RKO (cell line): ENCODE measurements at regions not wholly inside any gene's neighbourhood (a gene's known extent, or its start where the extent isn't known, plus 50 kb on each side); places are given as distances from the start of the nearest gene placed in this dataset.

Source experiments
- DNase-seq: peaks from one replicate; pipeline ENCODE4 v3.0.0-alpha.2; 2016; ENCODE audit warnings: low spot score

DNA sequence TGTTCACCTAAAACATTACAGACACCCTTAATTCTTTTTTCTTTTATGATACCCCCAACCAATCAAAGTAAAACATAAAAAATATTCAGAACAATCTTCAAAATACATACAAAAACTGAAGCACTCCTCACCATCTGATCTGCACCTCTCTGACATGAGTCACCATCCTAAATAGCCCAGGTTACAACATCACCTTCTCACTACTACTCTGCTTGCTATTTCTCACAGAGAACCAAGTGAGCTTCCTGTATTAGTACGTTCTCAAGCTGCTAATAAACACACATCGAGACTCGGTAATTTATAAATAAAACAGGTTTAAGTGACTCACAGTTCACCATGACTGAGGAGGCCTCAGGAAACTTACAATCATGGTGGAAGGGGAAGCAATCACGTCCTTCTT, 183.5 kb downstream of the CBLN2 start:
- DNase-seq = no peak

DNA sequence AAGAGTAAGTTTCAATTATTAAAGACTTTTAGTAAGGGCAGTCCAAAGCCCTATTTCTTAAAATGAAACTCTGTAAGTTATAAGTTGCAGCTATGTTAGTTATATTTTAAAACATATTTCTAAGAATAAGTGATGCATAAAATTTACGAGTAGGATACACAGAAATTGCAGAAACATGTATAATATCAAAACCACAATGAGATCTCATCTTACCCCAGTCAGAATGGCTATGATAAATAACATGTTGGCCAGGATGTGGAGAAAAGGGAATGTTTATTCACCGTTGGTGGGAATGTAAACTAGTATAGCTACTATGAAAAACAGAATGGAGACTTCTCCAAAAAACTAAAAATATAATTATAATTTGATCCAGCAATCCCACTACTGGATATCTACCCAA, 201.2 kb downstream of the CBLN2 start:
- DNase-seq = no peak

DNA sequence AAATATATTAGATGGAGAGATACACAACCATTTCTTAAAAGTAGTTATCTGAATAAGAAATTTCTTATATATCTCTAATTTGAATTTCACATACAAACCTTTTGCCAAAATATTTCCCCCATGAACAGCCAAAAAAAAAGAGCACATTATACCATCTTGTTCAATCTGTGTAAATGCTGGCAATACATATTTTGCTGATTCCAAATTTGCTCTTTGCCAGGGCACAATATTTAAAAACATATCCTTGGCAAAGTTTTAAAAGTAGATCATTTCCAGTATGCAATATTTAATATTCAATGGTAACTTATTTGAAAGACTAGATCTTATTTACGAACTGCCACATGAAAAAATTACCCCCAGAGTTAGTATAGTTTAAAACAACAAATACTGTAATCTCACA, 204.2 kb downstream of the CBLN2 start:
- no peak for DNase-seq

DNA sequence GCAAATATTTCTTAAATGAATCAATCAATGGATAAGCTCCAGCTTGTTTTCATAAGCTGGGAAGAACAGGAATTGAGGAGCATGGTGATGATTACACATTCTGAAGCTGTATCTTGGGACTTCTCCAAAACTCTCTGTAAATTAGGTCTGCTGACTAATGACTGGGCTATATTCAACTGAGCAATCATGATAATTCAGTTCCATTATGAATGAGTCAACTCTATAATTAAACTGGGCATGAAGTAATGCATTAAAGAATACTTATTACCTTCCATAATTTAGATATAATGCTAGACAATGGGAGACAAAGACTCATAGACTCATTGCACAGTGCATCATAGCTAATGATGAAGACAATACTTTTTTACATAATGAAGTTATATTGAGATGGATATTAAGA, 207.4 kb downstream of the CBLN2 start:
- no peak for DNase-seq

GRCh38 chr18:72329533-72329932, 214.6 kb downstream of the CBLN2 start:
- no peak for DNase-seq

- no peak for DNase-seq
Measured at GRCh38 chr18:72325307-72325706, 218.8 kb downstream of the CBLN2 start.

DNA sequence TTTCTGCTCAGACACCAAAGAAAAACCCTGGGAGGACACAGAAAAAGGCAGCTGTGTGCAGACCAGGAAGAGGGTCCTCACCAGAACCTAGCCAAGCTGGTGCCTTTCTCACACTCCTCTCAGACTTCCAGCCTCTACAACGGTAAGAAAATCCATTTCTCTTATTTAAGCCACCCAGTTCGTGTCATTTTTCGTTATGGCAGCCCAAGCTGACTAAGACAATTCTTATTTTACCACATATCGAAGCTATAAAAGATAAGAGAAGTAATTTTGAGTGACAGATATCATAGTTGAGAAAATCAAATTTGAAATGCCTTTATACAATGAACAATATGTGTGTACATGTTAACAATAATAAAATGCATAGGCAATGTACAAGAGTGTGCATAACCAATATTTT, 219.5 kb downstream of the CBLN2 start:
- no peak for DNase-seq

DNA sequence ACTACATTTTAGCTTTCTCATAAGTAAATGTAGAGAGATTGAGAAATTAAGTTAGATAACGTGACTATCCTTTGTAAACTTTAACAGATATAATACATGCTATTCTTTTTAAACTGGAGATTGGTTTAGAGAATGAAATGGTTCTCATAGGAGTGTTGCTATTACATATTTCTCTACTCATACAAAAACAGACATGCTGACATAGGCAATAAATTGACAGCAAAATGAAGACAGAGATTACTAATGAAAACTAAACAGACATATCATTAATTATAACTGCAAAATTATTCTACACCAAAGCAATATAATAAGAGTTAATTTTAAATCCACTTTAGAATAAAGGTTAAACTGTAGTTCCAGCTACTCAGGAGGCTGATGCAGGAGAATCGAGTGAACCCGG, 227.6 kb downstream of the CBLN2 start:
- DNase-seq = no peak

DNA sequence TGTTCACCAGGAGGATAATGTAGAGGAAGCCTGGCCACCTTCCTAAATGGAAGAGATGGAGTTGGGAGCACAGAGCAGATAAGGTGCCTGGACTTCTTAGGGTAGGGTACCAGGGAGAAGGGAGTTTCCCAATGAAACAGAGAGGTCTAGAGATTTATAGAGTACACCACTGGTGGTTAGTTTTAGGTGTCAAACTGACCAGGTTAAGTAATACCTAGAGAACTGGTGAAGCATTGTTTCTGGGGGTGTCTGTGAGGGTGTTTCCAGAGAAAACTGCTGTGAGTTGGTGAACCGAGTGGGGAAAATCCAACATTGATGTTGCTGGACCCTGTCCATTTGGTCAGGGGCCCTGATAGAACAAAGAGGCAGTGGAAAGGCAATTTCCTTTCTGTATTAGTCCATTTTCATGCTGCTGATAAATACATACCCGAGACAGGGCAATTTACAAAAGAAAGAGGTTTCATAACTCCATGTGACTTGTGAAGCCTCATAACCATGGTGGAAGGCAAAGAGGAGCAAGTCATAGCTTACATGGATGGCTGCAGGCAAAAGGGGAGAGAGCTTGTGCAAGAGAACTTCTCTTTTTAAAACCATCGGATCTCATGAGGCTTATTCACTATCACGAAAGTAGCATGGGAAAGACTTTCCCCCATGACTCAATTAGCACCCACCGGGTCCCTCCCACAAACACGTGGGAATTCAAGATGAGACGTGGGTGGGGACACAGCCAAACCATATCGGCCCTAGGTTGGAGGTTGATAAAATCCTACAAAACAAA, 260.8 kb downstream of the CBLN2 start:
- DNase-seq = no peak

- no peak for DNase-seq
Measured at GRCh38 chr18:72273025-72273424, 271.1 kb downstream of the CBLN2 start.

DNA sequence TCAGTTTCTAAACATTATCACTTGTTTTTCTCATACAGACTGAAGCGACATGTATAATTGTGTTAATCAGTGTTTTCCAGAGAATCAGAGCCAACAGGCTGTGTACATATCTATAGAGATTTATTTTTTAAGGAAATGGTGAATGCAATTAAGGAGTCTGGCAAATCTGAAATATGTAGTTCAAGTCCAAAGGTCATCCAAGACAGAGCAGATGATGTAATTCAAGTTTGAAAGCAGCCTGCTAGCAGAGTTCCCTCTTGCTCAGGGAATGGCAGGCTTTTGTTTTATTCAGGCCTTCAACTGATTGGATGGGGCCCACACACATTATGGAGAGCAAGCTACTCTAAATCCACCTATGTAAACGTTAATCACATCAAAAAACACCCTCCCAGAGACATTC, 282.6 kb downstream of the CBLN2 start:
- no peak for DNase-seq

DNA sequence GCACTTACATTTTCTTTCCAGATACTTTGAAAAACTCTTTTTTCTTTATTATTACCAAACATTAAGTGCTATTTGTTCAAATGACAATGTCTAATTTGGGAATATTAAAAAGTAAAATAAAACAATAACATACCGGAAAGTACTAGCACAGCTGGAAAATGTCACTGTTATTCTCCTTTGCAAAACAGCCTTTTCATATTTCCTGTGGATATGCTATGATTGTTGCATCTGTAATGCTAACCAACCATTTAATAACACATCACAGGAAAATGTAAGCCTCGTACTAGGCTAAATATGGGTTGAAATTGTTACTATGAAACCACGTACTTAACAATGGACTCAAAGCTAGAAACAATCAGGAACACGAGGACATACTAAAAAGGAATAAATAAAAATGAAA, 298.1 kb downstream of the CBLN2 start:
- DNase-seq = no peak

DNA sequence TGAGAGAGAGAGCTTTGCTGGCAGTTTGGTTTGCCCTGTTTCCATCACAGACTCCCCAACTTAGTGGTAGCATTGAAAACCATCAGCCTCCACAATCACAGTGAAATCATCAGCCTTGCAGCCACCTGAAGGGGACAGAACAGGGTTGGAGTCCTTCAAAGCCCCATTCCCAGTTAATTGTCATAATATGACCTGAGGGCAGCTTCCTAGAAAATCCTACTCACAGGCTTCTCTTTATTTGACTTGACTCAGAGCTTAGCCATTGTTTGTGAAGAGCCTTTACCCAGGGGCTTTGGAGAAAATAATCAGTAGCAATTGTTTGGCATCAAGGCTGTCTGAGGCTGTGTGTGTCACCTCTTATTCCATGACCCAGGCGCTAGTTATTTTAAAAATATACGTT, 308.7 kb downstream of the CBLN2 start:
- DNase-seq = no peak

GRCh38 chr18:72233106-72233505, 311.0 kb downstream of the CBLN2 start:
- DNase-seq = no peak

- DNase-seq = no peak
Measured at GRCh38 chr18:72232644-72233043, 311.5 kb downstream of the CBLN2 start.

DNA sequence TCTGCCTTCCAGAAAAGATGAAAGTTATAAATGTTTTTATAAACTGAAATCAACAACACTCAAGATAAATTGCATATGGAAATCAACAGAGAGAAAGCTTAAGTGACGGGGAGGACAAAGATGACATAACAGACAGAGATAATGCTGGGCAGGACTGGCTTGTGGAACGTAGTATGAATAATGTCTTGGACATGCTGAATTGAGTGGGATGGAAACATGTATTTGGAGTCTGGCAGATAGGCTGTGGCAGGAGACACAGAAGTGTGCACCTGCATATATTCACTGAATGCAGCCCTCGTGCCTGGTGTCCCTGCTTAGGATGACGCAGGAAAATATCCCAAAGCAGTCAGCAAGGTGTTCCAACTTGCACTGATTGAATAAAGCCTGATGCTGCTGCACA, 318.2 kb downstream of the CBLN2 start:
- DNase-seq = no peak

DNA sequence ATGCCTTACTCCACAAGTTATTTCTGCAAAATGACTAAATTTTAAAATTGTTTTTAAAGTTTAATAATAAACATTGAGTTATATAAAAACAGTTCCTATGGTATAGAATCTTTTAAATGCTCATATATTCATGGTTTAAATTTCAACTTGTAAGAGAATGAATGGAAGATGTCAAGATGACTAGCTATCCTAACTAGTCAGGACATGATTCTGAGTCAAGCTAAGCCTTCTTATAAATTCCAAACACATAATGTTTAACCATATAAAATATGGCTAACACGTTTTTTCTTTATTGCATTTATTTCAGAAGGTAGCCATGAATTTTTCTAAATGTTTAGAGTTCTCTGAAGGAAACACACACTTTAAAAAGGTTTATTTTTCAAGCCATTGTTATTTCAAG, 320.4 kb downstream of the CBLN2 start:
- no peak for DNase-seq

DNA sequence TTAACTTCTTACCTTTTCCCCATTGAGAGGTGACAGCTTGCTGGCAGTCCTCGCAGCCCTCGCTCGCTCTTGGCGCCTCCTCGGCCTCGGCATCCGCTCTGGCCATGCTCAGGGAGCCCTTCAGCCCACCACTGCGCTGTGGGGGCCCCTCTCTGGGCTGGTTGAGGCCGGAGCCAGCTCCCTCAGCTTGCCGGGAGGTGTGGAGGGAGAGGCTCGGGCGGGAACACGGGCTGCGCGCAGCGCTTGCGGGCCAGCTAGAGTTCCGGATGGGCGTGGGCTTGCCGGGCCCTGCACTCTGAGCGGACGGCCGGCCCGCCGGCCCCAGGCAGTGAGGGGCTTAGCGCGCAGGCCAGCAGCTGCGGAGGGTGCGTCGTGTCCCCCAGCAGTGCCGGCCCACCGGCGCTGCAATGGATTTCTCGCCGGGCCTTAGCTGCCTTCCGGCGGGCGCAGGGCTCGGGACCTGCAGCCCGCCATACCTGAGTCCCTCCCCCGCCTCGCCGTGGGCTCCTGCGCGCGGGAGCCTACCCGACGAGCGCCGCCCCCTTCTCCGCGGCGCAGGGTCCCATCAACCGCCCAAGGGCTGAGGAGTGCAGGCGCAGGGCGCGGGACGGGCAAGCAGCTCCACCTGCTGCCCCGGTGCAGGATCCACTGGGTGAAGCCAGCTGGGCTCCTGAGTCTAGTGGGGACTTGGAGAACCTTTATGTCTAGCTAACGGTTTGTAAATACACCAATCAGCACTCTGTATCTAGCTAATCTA, 335.0 kb downstream of the CBLN2 start:
- no peak for DNase-seq

GRCh38 chr18:72207280-72207679, 336.9 kb downstream of the CBLN2 start:
- DNase-seq = no peak

DNA sequence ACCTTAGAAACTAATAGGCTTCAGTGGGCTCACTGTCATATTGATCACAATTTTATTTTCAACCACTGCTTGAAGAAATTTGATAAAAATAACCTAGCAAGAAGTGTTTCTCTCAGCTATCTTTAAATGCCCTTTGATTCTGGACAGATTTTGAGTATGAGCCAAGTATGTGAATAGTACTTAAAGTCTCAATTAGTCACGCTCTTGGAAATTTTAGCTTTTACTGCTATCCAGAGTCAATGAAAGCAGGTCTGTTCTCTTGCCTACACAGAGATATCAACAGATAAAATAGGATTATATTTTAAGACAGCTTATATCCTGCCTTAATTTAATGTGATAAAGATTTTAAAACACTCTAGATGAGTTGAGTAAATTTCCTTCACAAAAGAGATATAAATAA, 337.3 kb downstream of the CBLN2 start:
- DNase-seq = no peak

DNA sequence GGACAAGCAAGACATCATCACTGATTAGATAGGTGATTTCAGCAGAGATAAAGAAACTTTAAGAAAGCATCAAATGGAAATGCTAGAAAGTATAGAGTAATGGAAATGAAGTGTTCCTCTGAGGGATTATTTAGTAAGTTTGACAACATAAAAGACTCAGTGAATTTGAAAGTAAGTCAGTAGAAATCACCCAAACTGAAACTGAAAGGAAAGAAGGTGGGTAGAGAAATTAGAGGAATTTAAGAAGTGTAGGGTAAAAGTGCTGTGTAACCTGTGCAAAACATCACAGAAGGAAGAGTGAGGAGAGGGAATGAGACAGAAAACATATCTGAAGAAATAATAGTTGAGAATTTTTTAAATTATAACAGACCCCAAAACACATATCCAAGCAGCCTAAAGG, 343.1 kb downstream of the CBLN2 start:
- DNase-seq = no peak

GRCh38 chr18:72197591-72197990, 346.6 kb downstream of the CBLN2 start:
- no peak for DNase-seq

GRCh38 chr18:72194072-72194471, 350.1 kb downstream of the CBLN2 start:
- no peak for DNase-seq

DNA sequence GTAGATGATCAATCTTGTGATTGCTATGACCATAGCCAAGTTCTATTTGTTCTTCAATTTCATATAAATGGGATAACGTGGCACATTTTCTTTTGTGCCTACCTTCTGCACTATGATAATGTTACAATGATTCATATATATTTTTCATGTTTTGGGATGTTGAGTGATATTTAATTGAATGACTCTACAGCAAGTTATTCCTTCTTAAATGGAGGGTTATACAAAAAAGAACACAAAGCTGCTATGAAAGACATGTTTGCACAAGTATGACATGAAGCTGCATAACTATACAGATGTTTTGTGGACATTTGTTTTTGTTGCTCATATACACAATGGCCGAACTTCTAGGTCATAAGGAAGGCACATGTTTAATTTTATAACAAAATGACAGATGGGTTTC, 356.2 kb downstream of the CBLN2 start:
- DNase-seq = no peak
